Activated CD4-positive, alpha-beta T cell treated with anti-CD3 and anti-CD28 coated beads, Interleukin-2, amount 50 U/mL, for 24 hours (primary cell): ENCODE measurements at regions not wholly inside any gene's neighbourhood (a gene's known extent, or its start where the extent isn't known, plus 50 kb on each side); places are given as distances from the start of the nearest gene placed in this dataset.
"Not testable (repeated sequence)": the region's sequence is repeated elsewhere in the genome, so short reads cannot be mapped to it uniquely, and the experiment has no call there.

ENCODE experiments used
- DNase-seq, 2 donors: peaks; one replicate each; pipeline ENCODE4 v3.0.0-alpha.2; 2020; ENCODE audit warnings: low read depth in 1 of 2, low spot score in 1 of 2

GRCh38 chr5:101068298-101068697, 165.2 kb upstream of the ST8SIA4 start:
- DNase-seq = no peak

GRCh38 chr5:101067429-101067828, 164.3 kb upstream of the ST8SIA4 start:
- no peak for DNase-seq

GRCh38 chr5:101062902-101063301, 159.8 kb upstream of the ST8SIA4 start:
- DNase-seq = no peak

GRCh38 chr5:101047181-101047580, 144.1 kb upstream of the ST8SIA4 start:
- no peak for DNase-seq

GRCh38 chr5:101045689-101046088, 142.6 kb upstream of the ST8SIA4 start:
- DNase-seq = no peak

- DNase-seq = not testable (repeated sequence)
Observed at GRCh38 chr5:101040002-101040401, 136.9 kb upstream of the ST8SIA4 start.

- no peak for DNase-seq
Observed at GRCh38 chr5:101036778-101037177, 133.7 kb upstream of the ST8SIA4 start.

- no peak for DNase-seq
Observed at GRCh38 chr5:101035425-101035824, 132.3 kb upstream of the ST8SIA4 start.

- DNase-seq = no peak
Observed at GRCh38 chr5:101024299-101024698, 121.2 kb upstream of the ST8SIA4 start.

GRCh38 chr5:101018299-101018698, 115.2 kb upstream of the ST8SIA4 start:
- DNase-seq = no peak

- DNase-seq = no peak
Observed at GRCh38 chr5:101012880-101013279, 109.8 kb upstream of the ST8SIA4 start.

- no peak for DNase-seq
Observed at GRCh38 chr5:101009758-101010519, 106.9 kb upstream of the ST8SIA4 start.

GRCh38 chr5:100992354-100992753, 89.3 kb upstream of the ST8SIA4 start:
- DNase-seq = no peak

- DNase-seq = not testable (repeated sequence)
Observed at GRCh38 chr5:100983601-100984000, 80.5 kb upstream of the ST8SIA4 start.

GRCh38 chr5:100974082-100974481, 71.0 kb upstream of the ST8SIA4 start:
- no peak for DNase-seq

GRCh38 chr5:100970646-100971255, 67.7 kb upstream of the ST8SIA4 start:
- no peak for DNase-seq

GRCh38 chr5:100965291-100965690, 62.2 kb upstream of the ST8SIA4 start:
- no peak for DNase-seq
